H9 (cell line): ENCODE measurements at regions not wholly inside any gene's neighbourhood (a gene's known extent, or its start where the extent isn't known, plus 50 kb on each side); places are given as distances from the start of the nearest gene placed in this dataset.

Experiments used
- DNase-seq: peaks from one replicate; pipeline ENCODE4 v3.0.0-alpha.2; 2017
- H2AFZ ChIP-seq: one replicate; pipeline ENCODE4 v1.6.1; 2013; ENCODE audit warnings: mild to moderate bottlenecking, low read length, control low read depth, moderate library complexity
- H2AK5ac ChIP-seq: 2 replicates; pipeline ENCODE4 v1.6.1; 2013; ENCODE audit warnings: low read length, control low read depth, mixed read lengths; ENCODE audit not compliant: insufficient read length
- H2BK120ac ChIP-seq: one replicate; pipeline ENCODE4 v1.6.1; 2013; ENCODE audit warnings: low read depth, mild to moderate bottlenecking, low read length, control low read depth, inconsistent platforms; ENCODE audit not compliant: poor library complexity, severe bottlenecking
- H2BK12ac ChIP-seq: 2 replicates; pipeline ENCODE4 v1.6.1; 2013; ENCODE audit warnings: low read length, control low read depth, mixed read lengths, low read depth; ENCODE audit not compliant: insufficient read length
- H2BK15ac ChIP-seq: 2 replicates; pipeline ENCODE4 v1.6.1; 2013; ENCODE audit warnings: low read depth, low read length, control low read depth
- H2BK20ac ChIP-seq: one replicate; pipeline ENCODE4 v1.6.1; 2013; ENCODE audit warnings: low read depth, mild to moderate bottlenecking, low read length, control low read depth, inconsistent platforms; ENCODE audit not compliant: poor library complexity, severe bottlenecking
- H2BK5ac ChIP-seq: 2 replicates; pipeline ENCODE4 v1.6.1; 2013; ENCODE audit warnings: low read length, control low read depth, mixed read lengths; ENCODE audit not compliant: insufficient read length
- H3K14ac ChIP-seq: 2 replicates; pipeline ENCODE4 v1.6.1; 2013; ENCODE audit warnings: low read length, control low read depth; ENCODE audit not compliant: insufficient read depth
- H3K18ac ChIP-seq: 2 replicates; pipeline ENCODE4 v1.6.1; 2013; ENCODE audit warnings: low read depth, mild to moderate bottlenecking, mixed read lengths, low read length, control low read depth; ENCODE audit not compliant: insufficient read length
- H3K23ac ChIP-seq: 2 replicates; pipeline ENCODE4 v1.6.1; 2013; ENCODE audit warnings: low read length, control low read depth, mixed read lengths, low read depth; ENCODE audit not compliant: insufficient read length
- H3K23me2 ChIP-seq: 2 replicates; pipeline ENCODE4 v1.6.1; 2013; ENCODE audit warnings: low read depth, mild to moderate bottlenecking, mixed read lengths, low read length, control low read depth; ENCODE audit not compliant: insufficient read length, poor library complexity, severe bottlenecking
- H3K27ac ChIP-seq: 2 replicates; pipeline ENCODE4 v1.5.1; 2013; ENCODE audit warnings: low read length, control low read depth, mixed read lengths, low read depth; ENCODE audit not compliant: insufficient read length
- H3K27me3 ChIP-seq: 2 replicates; pipeline ENCODE4 v1.6.1; 2013; ENCODE audit warnings: low read length, control low read depth, inconsistent platforms; ENCODE audit not compliant: insufficient read depth
- H3K4ac ChIP-seq: 2 replicates; pipeline ENCODE4 v1.6.1; 2013; ENCODE audit warnings: low read depth, mild to moderate bottlenecking, control low read depth, inconsistent platforms, low read length, moderate library complexity
- H3K4me1 ChIP-seq: 2 replicates; pipeline ENCODE4 v1.6.1; 2013; ENCODE audit warnings: low read length, control low read depth, inconsistent platforms; ENCODE audit not compliant: insufficient read depth
- H3K4me2 ChIP-seq: 2 replicates; pipeline ENCODE4 v1.6.1; 2013; ENCODE audit warnings: low read length, control low read depth, mixed read lengths; ENCODE audit not compliant: insufficient read length, insufficient read depth
- H3K56ac ChIP-seq: 2 replicates; pipeline ENCODE4 v1.6.1; 2013; ENCODE audit warnings: low read depth, mild to moderate bottlenecking, mixed read lengths, low read length, control low read depth; ENCODE audit not compliant: insufficient read length
- H3K79me1 ChIP-seq: 2 replicates; pipeline ENCODE4 v1.6.1; 2013; ENCODE audit warnings: low read depth, mild to moderate bottlenecking, moderate library complexity, low read length, control low read depth, inconsistent platforms; ENCODE audit not compliant: insufficient read depth, poor library complexity, severe bottlenecking
- H3K79me2 ChIP-seq: 2 replicates; pipeline ENCODE4 v1.6.1; 2013; ENCODE audit warnings: low read length, control low read depth, inconsistent platforms; ENCODE audit not compliant: insufficient read depth
- H3K9ac ChIP-seq: 2 replicates; pipeline ENCODE4 v1.6.1; 2013; ENCODE audit warnings: low read length, control low read depth, mixed read lengths; ENCODE audit not compliant: insufficient read length; ENCODE audit errors: extremely low read depth
- H3K9me3 ChIP-seq: one replicate; pipeline ENCODE4 v1.6.1; 2013; ENCODE audit warnings: low read depth, low read length, inconsistent platforms; ENCODE audit not compliant: control insufficient read depth
- H3T11ph ChIP-seq: one replicate; pipeline ENCODE4 v1.6.1; 2013; ENCODE audit warnings: mild to moderate bottlenecking, low read length, control low read depth, inconsistent platforms
- H4K20me1 ChIP-seq: one replicate; pipeline ENCODE4 v1.6.1; 2013; ENCODE audit not compliant: control insufficient read depth, insufficient read length, insufficient read depth
- H4K5ac ChIP-seq: 2 replicates; pipeline ENCODE4 v1.6.1; 2013; ENCODE audit warnings: low read depth, mild to moderate bottlenecking, mixed read lengths, low read length, control low read depth; ENCODE audit not compliant: insufficient read length
- H4K8ac ChIP-seq: replicated peaks from 2 replicates; pipeline ENCODE4 v1.6.1; 2013; ENCODE audit warnings: low read length, control low read depth, mixed read lengths, low read depth; ENCODE audit not compliant: insufficient read length
- H4K91ac ChIP-seq: 2 replicates; pipeline ENCODE4 v1.6.1; 2013; ENCODE audit warnings: low read depth, mild to moderate bottlenecking, moderate library complexity, mixed read lengths, low read length, control low read depth; ENCODE audit not compliant: insufficient read length
- H3K27ac Mint-ChIP-seq, 3 experiments: 2 replicates in 2 of 3; 3 replicates in 1 of 3; pipeline ENCODE4 v1.8.0; 2020 to 2021; ENCODE audit warnings: mixed read lengths in 3 of 3, mild to moderate bottlenecking in 1 of 3, moderate library complexity in 1 of 3
- H3K27me3 Mint-ChIP-seq: 2 replicates; pipeline ENCODE4 v1.8.0; 2021; ENCODE audit warnings: low read depth, mild to moderate bottlenecking, moderate library complexity, mixed read lengths
- H3K36me3 Mint-ChIP-seq, 3 experiments: 2 replicates in 2 of 3; 3 replicates in 1 of 3; pipeline ENCODE4 v1.8.0; 2020 to 2021; ENCODE audit warnings: low read depth in 3 of 3, mixed read lengths in 3 of 3; ENCODE audit not compliant: insufficient read depth in 1 of 3
- H3K4me1 Mint-ChIP-seq, 2 experiments: 2 replicates each; pipeline ENCODE4 v1.8.0; 2020; ENCODE audit warnings: mixed read lengths in 2 of 2
- H3K4me3 Mint-ChIP-seq, 2 experiments: 2 replicates in 1 of 2; 3 replicates in 1 of 2; pipeline ENCODE4 v1.8.0; 2020 to 2021; ENCODE audit warnings: mild to moderate bottlenecking in 2 of 2, mixed read lengths in 2 of 2, moderate library complexity in 1 of 2
- H3K9me3 Mint-ChIP-seq, 2 experiments: 2 replicates in 1 of 2; 3 replicates in 1 of 2; pipeline ENCODE4 v1.8.0; 2020; ENCODE audit warnings: mild to moderate bottlenecking in 2 of 2, mixed read lengths in 2 of 2, moderate library complexity in 1 of 2
- CTCF ChIP-seq: fragments of 200-600 bp; sonication (generic); conservative IDR thresholded peaks from 3 replicates; pipeline ENCODE4 v1.8.0; 2021; ENCODE audit warnings: antibody characterized with exemption, mild to moderate bottlenecking
- WGBS: extraction: QIAGEN DNeasy Blood & Tissue Kit; methylation state at CpG from one replicate; pipeline ENCODE4 v1.1.7; 2013; ENCODE audit warnings: missing lambda C conversion rate, low lambda C conversion rate, mixed read lengths; ENCODE audit not compliant: insufficient read length; ENCODE audit errors: extremely low coverage; 5-methylcytosine and 5-hydroxymethylcytosine counted together

GRCh38 chr18:67916097-67916496 is 399.6 kb upstream of the DSEL start:
- Mint-ChIP-seq H3K27me3 (no peaks in the 10 kb centered on the region), H3K4me3 (no peak overlapping the region), H3K9me3 (no peaks in the 10 kb centered on the region; a peak in 2 of 5 replicates), H3K36me3 (no peaks in the 10 kb centered on the region), H3K27ac (peak overlapping the region; percentile 15 to 35 (median 33); a peak in 3 of 7 replicates), H3K4me1 (no peaks in the 10 kb centered on the region)
- Histone ChIP-seq H3K79me1 (no peaks in the 10 kb centered on the region), H3K27me3 (no peaks in the 10 kb centered on the region), H2BK15ac (no peak overlapping the region), H4K20me1 (no peaks in the 10 kb centered on the region), H3K9me3 (no peaks in the 10 kb centered on the region), H3K4me1 (no peaks in the 10 kb centered on the region), H3K79me2 (no peaks in the 10 kb centered on the region), H3T11ph (no peak overlapping the region), H4K8ac (no peak overlapping the region), H3K18ac (no peak overlapping the region), H3K9ac (no peak overlapping the region), H4K91ac (no peak overlapping the region), H3K23me2 (no peaks in the 10 kb centered on the region), H2AK5ac (no peak overlapping the region), H3K27ac (no peak overlapping the region), H2BK5ac (no peak overlapping the region), H2BK12ac (no peak overlapping the region), H2BK120ac (no peak overlapping the region), H3K4ac (no peak overlapping the region), H2AFZ (peak overlapping the region; percentile 36), H4K5ac (no peak overlapping the region), H3K4me2 (no peak overlapping the region), H3K23ac (no peak overlapping the region), H2BK20ac (no peak overlapping the region), H3K14ac (no peak overlapping the region), H3K56ac (no peak overlapping the region)
- no peak for DNase-seq
- no peak for TF ChIP-seq CTCF
- no CpG with 5 or more reads among the region's 7 CpGs for WGBS
